HL-60 (cell line): ENCODE measurements at regions not wholly inside any gene's neighbourhood (a gene's known extent, or its start where the extent isn't known, plus 50 kb on each side); places are given as distances from the start of the nearest gene placed in this dataset.

ENCODE experiments used
- POLR2AphosphoS5 ChIP-seq: IDR thresholded peaks from 2 replicates; pipeline ENCODE4 v1.6.1; 2012; ENCODE audit warnings: low read depth
- TF ChIP-seq, protein P1 (sequence below): IDR thresholded peaks from one replicate; pipeline ENCODE4 v1.5.1; 2011; ENCODE audit warnings: low read length, control low read depth, inconsistent platforms; ENCODE audit not compliant: insufficient read depth
- TF ChIP-seq, protein P2 (sequence below): IDR thresholded peaks from 2 replicates; pipeline ENCODE4 v1.6.1; 2012; ENCODE audit warnings: low read depth; ENCODE audit not compliant: insufficient replicate concordance

DNA sequence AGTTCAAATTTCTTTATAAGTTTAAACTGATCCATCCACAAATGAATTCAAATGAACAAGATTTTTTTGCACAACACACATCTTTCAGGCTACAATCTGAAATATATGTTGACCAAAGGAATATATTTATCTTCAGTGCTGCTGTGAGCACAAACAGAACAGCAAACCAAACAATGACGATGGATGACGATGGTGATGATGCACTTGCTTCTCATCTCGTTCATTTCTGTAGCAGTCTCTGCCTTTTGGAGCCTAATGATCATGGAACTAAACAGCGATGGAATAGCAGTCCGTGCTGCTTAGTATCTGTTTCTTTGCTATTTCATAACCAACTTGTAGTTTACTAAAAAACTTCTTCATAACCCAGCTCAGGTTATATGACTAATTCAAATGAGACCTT lies 220.7 kb upstream of the BLID start:
- TF ChIP-seq, protein P1, sequence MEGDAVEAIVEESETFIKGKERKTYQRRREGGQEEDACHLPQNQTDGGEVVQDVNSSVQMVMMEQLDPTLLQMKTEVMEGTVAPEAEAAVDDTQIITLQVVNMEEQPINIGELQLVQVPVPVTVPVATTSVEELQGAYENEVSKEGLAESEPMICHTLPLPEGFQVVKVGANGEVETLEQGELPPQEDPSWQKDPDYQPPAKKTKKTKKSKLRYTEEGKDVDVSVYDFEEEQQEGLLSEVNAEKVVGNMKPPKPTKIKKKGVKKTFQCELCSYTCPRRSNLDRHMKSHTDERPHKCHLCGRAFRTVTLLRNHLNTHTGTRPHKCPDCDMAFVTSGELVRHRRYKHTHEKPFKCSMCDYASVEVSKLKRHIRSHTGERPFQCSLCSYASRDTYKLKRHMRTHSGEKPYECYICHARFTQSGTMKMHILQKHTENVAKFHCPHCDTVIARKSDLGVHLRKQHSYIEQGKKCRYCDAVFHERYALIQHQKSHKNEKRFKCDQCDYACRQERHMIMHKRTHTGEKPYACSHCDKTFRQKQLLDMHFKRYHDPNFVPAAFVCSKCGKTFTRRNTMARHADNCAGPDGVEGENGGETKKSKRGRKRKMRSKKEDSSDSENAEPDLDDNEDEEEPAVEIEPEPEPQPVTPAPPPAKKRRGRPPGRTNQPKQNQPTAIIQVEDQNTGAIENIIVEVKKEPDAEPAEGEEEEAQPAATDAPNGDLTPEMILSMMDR: no peak
- TF ChIP-seq, protein P2, sequence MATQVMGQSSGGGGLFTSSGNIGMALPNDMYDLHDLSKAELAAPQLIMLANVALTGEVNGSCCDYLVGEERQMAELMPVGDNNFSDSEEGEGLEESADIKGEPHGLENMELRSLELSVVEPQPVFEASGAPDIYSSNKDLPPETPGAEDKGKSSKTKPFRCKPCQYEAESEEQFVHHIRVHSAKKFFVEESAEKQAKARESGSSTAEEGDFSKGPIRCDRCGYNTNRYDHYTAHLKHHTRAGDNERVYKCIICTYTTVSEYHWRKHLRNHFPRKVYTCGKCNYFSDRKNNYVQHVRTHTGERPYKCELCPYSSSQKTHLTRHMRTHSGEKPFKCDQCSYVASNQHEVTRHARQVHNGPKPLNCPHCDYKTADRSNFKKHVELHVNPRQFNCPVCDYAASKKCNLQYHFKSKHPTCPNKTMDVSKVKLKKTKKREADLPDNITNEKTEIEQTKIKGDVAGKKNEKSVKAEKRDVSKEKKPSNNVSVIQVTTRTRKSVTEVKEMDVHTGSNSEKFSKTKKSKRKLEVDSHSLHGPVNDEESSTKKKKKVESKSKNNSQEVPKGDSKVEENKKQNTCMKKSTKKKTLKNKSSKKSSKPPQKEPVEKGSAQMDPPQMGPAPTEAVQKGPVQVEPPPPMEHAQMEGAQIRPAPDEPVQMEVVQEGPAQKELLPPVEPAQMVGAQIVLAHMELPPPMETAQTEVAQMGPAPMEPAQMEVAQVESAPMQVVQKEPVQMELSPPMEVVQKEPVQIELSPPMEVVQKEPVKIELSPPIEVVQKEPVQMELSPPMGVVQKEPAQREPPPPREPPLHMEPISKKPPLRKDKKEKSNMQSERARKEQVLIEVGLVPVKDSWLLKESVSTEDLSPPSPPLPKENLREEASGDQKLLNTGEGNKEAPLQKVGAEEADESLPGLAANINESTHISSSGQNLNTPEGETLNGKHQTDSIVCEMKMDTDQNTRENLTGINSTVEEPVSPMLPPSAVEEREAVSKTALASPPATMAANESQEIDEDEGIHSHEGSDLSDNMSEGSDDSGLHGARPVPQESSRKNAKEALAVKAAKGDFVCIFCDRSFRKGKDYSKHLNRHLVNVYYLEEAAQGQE: no peak
- TF ChIP-seq POLR2AphosphoS5: no peak
